Neutrophil (primary cell): ENCODE measurements at regions not wholly inside any gene's neighbourhood (a gene's known extent, or its start where the extent isn't known, plus 50 kb on each side); places are given as distances from the start of the nearest gene placed in this dataset.

Source experiments
- H3K27ac ChIP-seq: fragments of 200-600 bp; sonication (generic); 2 replicates; pipeline ENCODE4 v1.5.1; 2016; ENCODE audit warnings: mild to moderate bottlenecking, moderate library complexity
- H3K27me3 ChIP-seq: fragments of 200-600 bp; sonication (generic); 2 replicates; pipeline ENCODE4 v1.6.0; 2016; ENCODE audit warnings: mild to moderate bottlenecking
- H3K36me3 ChIP-seq: fragments of 200-600 bp; sonication (generic); 2 replicates; pipeline ENCODE4 v1.5.1; 2017
- H3K4me1 ChIP-seq, 2 experiments: fragments of 200-600 bp in 1 of 2; sonication (generic) in 1 of 2; 1 replicate in 1 of 2; 2 replicates in 1 of 2; pipeline versions ENCODE4 v1.5.1 to v1.6.1; 2013 to 2016; ENCODE audit warnings: low read depth in 1 of 2, low read length in 1 of 2, mild to moderate bottlenecking in 1 of 2, moderate library complexity in 1 of 2; ENCODE audit not compliant: control insufficient read depth in 1 of 2, insufficient read depth in 1 of 2
- H3K4me3 ChIP-seq, 2 experiments: fragments of 200-600 bp in 1 of 2; sonication (generic) in 1 of 2; 1 replicate in 1 of 2; 2 replicates in 1 of 2; pipeline ENCODE4 v1.5.1; 2013 to 2016; ENCODE audit warnings: low read depth in 1 of 2, low read length in 1 of 2, mild to moderate bottlenecking in 1 of 2, moderate library complexity in 1 of 2
- H3K9me3 ChIP-seq: fragments of 200-600 bp; sonication (generic); 2 replicates; pipeline ENCODE4 v1.5.1; 2016
- TF ChIP-seq, protein P1 (sequence below): fragments of 200-600 bp; sonication (generic); IDR thresholded peaks from 2 replicates; pipeline ENCODE4 v1.5.1; 2016; ENCODE audit warnings: antibody characterized with exemption

- Histone ChIP-seq H3K9me3 (no peaks in the 10 kb centered on the region), H3K27ac (no peak overlapping the region), H3K4me1 (peaks cover 23 to 49% of the 10 kb centered on the region in 2 experiments)
Measured at GRCh38 chrX:39852491-39852890, 245.3 kb downstream of the BCOR start.

DNA sequence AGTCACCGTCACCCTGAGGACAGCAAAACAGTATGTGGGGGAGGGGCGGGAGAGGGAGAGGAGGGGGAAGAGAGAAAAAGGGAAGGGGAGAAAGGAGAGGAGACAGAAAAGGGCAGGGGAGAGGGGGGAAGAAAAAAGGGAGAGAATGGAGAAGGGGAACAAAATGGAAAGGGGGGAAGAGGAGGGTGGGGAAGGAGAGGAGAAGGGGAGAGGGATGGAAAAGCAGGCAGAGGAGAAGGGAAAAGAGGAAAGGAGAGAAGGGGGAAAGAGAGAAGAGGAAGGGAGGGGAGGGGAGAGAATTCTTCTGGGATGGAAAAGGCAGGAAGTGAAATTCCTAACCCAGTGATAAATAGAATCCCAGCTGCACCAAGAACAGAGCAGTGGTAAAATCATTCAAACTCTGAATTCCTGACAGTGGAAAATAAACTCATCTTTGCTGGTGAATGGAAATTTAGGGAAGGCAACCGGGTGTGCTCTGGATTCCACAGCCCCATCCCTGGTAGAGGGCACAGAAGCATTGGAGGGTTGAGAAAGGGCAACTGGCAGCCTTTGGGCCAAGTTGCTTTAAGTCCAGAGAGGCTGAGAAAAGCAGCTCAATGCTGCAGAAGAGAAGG, 244.2 kb downstream of the BCOR start:
- Histone ChIP-seq H3K36me3 (no peaks in the 10 kb centered on the region), H3K4me1 (peaks cover 23 to 49% of the 10 kb centered on the region in 2 experiments), H3K4me3 (no peak overlapping the region), H3K9me3 (no peaks in the 10 kb centered on the region), H3K27me3 (no peaks in the 10 kb centered on the region), H3K27ac (no peak overlapping the region)
- TF ChIP-seq, protein P1, sequence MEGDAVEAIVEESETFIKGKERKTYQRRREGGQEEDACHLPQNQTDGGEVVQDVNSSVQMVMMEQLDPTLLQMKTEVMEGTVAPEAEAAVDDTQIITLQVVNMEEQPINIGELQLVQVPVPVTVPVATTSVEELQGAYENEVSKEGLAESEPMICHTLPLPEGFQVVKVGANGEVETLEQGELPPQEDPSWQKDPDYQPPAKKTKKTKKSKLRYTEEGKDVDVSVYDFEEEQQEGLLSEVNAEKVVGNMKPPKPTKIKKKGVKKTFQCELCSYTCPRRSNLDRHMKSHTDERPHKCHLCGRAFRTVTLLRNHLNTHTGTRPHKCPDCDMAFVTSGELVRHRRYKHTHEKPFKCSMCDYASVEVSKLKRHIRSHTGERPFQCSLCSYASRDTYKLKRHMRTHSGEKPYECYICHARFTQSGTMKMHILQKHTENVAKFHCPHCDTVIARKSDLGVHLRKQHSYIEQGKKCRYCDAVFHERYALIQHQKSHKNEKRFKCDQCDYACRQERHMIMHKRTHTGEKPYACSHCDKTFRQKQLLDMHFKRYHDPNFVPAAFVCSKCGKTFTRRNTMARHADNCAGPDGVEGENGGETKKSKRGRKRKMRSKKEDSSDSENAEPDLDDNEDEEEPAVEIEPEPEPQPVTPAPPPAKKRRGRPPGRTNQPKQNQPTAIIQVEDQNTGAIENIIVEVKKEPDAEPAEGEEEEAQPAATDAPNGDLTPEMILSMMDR, result no peak

More at GRCh38 chrX:39852491-39852890, 245.3 kb downstream of the BCOR start:
- TF ChIP-seq, protein P1, result no peak
- Histone ChIP-seq H3K36me3 (no peaks in the 10 kb centered on the region), H3K27me3 (no peaks in the 10 kb centered on the region), H3K4me3 (no peak overlapping the region)

DNA sequence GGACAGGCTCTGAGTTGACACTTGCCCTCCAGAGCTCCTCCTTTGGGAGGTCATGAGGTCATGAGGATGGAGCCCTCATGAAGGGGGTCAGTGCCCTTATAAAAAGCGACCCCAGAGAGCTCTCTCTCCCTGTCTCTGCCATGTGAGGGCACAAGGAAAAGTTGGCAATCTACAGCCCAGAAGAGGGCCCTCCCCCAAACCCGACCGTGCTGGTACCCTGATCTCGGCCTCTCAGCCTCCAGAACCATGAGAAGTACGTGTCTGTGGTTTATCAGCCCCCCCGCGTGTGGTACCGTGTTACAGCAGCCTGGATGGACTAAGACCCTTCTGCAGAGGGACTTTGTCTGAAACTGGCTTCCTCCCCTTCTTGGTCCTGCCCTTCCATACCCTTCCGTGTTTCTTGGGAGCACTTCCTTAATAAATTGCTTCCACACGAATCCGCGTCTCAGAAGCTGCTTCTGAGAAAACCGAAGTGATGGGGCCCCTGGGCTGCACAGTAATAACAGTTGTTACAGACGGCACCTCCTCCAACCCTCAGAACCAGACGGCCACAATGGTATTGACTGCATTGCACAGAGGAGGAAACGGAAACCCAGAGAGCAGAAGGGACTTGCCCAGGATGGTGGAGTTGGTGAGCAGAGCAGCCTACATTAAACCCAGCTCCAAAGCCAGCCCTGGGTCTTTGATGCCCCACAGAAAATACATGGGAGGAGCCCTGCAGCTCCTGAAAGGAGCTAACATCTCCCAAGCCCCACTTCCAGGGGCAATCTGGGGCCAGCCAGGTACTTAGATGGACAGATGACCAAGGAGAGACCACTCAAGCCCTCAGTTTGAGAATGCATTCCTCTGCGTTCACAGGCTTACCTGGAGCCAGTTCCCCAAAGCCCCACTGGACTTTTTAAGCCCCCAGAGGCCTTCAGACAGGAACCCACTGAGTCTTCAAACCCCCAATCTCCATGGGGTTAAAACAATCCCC, 242.7 kb downstream of the BCOR start:
- TF ChIP-seq, protein P1, result no peak
- no peaks in the 10 kb centered on the region for H3K27me3 ChIP-seq
- no peaks in the 10 kb centered on the region for H3K36me3 ChIP-seq
- H3K9me3 ChIP-seq, result no peaks in the 10 kb centered on the region
- no peak overlapping the region for H3K4me3 ChIP-seq
- peaks cover 24 to 51% of the 10 kb centered on the region in 2 experiments for H3K4me1 ChIP-seq
- H3K27ac ChIP-seq, result no peak overlapping the region

DNA sequence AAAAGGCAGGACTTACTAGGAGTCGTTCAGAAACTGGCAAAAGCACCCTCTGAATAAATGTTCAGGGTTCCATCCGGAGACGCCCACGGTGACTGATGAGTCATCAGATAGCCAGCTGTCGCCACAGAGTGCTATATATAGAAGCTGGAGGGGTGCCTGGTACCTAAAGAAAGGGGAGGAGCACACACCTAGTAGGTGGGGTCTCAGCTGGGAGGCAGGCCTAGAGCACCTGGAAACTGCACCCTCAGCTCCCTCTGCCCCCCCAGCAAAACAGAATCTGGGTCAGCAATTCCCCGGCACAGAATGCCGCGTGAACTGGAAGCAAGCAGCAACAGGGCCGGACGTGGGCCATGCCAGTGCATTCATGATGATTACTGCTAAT, 242.0 kb downstream of the BCOR start:
- TF ChIP-seq, protein P1, result no peak
- Histone ChIP-seq H3K27ac (no peak overlapping the region), H3K4me3 (no peak overlapping the region)

DNA sequence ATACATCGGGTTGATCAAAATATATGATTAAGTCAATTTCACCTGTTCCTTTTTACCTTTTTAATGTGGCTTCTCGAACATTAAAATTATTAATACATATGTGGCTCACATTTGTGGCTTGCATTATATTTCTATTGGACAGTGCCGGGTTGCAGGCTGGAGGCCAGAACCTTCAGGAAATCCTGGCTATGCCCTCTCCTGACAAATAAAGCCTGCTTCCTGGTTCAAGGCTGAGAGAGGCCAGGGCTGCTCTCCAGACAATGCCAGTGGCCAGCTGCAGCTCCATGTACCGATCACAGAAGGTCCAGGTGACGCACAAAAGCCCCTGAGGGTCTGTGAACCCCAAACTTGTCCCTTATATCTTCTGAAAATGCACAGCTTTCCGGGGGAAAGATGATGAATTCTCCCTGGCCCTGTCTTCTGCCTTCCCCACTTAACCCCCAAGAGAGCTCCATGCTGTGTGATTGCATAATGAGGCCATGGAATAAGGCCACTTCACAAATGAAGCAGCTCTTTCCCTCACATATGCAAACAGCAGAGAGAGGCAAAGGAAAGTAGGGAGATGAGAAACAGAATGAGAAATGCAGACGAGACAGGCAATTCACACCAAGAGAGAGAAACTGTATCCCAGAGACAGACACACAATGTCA, 241.2 kb downstream of the BCOR start:
- Histone ChIP-seq H3K36me3 (no peaks in the 10 kb centered on the region), H3K27me3 (no peaks in the 10 kb centered on the region), H3K9me3 (no peaks in the 10 kb centered on the region), H3K27ac (no peak overlapping the region), H3K4me3 (no peak overlapping the region), H3K4me1 (peaks cover 32 to 47% of the 10 kb centered on the region in 2 experiments)
- TF ChIP-seq, protein P1, result no peak

More for the DNA sequence above, 242.0 kb downstream of the BCOR start:
- Histone ChIP-seq H3K27me3 (no peaks in the 10 kb centered on the region), H3K36me3 (no peaks in the 10 kb centered on the region), H3K9me3 (no peaks in the 10 kb centered on the region), H3K4me1 (peaks cover 24 to 51% of the 10 kb centered on the region in 2 experiments)
